Caki2 (cell line): ENCODE measurements at regions not wholly inside any gene's neighbourhood (a gene's known extent, or its start where the extent isn't known, plus 50 kb on each side); places are given as distances from the start of the nearest gene placed in this dataset.
"Not testable (repeated sequence)": the region's sequence is repeated elsewhere in the genome, so short reads cannot be mapped to it uniquely, and the experiment has no call there.

Experiments used
- DNase-seq: peaks from one replicate; pipeline ENCODE4 v3.0.0-alpha.2; 2015; ENCODE audit warnings: low read depth
- in situ Hi-C: cut with HindIII; loops from 2 replicates; pipeline ENCODE4 v1.10.0; 2016; ENCODE audit warnings: low sequenced_read_pairs, low pct_unique_long_range_greater_than_20kb, mixed read lengths

DNA sequence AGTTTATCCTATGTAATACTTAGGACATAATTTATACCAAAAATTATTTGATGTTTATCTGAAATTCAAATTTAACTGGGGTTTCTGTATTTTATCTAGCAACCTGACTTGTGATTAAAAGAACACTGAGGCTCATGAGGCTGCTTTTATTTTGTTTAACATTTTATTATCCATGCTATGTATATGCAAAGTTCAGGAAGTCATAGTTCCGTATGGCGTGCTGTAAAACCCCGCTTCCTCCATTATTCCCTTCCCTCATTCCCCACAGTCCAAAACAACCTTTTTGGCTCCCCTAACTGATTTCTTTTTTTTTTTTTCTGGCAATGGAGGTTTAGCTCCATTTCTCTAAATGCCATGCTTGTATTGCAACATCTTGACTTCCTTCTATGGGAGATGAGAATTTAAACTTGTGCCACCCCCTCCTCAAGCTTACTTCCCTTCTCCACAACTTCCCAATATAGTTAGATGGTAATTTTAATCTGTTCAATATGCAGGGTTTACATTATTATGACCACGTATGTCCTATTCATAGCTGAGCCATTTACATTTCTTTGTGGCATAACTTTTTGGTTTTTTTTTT, 138.0 kb upstream of the DNAH14 start:
- DNase-seq, result no peak
- in situ Hi-C loops, result no loop called here

DNA sequence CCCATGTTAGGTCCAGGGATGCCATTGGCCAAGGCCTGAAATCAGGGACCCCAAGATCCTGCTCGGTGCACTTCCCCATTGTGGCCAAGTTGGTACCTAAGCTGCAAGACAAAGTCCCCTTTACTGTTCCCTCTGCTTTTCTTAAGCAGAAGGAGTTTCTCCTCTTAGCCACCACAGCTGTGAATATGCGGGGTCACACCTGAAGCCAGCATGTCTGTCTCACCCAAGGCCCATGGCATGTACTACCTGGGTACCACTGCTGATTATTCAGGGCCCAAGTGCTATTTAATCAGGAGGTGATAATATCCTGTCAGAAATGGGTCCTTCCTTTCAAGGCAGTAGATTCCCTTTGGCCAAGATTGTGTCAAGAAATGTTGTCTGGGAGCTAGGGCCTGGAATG, 133.9 kb upstream of the DNAH14 start:
- DNase-seq, result no peak
- in situ Hi-C loops, result no loop called here

DNA sequence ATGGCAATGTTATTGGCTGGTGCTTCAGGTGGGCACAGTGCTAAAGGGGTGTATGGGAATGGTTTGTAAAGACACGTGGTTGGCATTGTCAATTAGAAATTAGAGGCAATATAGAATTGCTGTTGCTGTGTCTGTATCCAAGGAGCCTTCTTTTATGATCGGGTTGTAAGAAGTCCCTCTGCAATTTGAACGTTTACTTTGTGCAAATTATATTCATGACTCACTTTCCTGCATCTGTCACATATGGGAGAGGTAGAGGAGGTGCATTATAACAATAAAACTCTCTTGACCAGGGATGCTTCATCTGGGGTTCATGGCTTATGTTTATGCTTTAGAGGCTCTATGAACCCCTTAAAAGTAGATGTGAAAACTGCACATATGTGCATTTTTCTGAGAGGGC, 130.4 kb upstream of the DNAH14 start:
- in situ Hi-C loops, result no loop called here
- DNase-seq, result no peak

DNA sequence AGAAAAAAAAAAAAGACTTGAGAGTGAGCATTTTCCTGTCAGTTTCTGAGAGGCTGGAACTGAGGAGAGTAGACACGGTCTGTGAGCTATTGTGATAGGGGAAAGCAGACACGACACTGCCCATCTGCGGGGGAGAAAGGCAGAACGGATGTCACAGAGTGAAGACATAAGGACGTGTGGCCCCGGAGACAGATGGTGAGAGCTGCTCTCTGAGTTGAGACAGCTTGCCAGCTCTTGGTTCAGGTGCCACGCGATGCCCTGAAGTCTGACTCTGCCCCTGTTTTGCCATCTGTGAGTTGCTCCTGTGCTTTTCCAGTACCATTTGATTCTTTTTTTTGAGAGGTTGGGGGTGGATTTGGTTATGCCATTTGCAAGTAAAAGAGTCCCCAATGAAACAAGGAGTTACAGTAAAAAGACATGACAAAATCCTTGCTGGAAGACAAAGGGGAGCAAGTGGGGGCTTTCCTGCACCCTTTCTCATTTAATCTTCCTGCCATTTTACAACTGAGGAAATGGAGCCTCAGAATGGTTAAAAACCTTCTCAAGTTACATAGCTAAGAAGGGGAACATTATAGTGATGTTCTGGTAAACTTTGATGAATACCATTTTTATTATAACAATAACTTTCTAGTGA, 128.9 kb upstream of the DNAH14 start:
- in situ Hi-C loops, result no loop called here
- DNase-seq, result no peak

DNA sequence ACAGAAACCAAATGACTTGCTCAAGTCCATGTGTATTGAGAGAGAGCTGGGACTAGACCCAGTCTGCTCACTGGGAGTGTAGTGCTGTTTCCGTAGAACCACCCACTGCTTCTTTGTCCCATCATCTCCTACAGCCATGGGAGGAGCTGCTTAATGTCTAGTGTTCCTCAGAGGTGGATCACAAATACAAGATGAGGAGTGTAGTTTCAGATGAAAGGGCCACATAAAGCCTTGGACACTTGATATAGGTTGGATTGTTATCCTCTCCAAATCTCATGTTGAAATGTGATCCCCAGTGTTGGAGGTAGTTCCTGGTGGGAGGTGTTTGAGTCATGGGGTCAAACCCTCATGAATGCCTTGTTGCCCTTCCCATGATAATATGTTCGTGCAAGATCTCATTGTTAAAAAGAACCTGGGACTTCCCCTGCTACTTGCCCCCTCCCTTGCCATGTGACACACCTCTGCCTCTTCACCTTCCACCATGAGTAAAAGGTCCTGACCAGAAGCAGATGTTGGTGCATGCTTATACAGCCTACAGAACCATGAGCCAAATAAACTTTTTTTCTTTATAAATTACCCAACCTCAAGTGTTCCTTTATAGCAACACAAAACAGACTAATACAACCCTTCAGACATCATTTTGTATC, 127.5 kb upstream of the DNAH14 start:
- in situ Hi-C loops, result no loop called here
- no peak for DNase-seq

DNA sequence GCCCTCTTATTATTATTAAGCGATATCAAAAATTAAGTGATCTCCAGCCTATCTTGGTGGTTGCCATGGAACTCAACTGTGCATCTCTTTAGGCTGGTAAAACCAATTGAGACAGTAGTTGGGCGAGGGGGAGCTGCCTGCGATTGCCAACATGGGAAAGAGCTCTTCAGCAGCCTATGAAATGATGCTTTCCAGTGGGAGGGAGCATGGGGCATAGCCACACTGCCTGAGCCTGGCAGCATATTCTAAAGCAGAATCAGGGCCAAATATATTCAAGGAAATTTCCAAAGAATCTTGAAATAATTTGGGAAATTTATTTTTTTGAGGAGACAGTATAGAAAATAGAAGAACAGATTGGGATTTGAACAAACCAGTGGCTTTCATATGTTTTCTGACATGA, 126.9 kb upstream of the DNAH14 start:
- in situ Hi-C loops, result no loop called here
- DNase-seq, result no peak

DNA sequence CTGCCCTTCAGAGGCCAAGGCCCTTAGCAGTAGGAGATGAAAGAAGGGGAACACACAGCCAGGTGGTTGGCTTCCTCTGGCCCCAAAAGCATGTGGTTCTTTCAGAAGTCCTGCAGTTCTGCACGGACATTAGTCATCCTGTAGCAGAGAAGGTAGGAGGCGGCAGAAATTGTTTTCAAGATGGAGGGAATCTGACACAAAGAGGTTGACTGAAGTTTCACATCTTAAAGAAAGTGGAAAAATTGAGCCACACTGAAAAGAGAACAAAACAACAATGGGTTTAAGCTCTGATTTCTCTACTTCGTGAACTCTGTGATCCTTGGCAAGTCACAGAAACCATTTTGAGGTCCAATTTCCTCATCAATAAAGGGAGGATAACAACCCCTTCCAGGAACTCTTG, 125.3 kb upstream of the DNAH14 start:
- no peak for DNase-seq
- in situ Hi-C loops, result no loop called here

DNA sequence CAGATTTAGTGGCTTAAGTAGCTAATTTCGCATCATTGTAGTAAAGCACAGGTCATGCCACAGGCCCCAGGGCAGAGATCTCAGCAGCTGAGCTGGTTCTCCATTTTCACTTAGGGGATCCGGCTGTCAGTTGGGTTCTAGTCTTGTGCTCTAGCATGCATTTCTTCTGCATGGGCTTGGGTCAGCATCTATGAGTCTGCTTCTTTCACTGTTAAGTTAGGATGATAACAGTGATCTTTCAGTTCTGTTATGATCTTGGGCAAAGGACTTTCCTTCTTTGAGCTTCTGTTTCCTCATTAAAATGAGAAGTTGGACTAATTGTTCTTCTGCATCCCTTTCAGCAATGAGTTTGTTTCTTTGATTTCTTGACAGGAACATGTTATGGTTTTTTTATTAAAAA, 123.6 kb upstream of the DNAH14 start:
- in situ Hi-C loops, result no loop called here
- no peak for DNase-seq

DNA sequence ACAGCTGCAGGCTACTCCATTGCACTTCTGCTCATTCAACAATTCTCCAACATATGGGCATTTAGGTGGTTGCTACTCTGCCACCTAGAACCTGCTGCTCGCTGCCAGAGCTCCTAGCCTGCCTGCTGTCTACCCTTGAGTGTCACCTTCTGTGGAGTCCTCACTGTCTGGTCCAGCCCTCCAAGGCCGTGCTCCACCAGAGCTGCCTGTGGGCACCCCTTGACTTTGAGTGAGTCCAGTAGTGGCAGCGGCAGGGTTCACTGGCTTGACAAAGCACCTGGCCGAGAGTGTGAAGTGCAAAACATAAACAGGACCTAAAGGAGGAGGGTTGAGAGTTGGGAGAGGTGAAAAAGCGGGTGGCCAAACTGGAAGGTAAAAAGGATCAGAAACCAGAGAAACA, 120.3 kb upstream of the DNAH14 start:
- in situ Hi-C loops, result no loop called here
- no peak for DNase-seq

DNA sequence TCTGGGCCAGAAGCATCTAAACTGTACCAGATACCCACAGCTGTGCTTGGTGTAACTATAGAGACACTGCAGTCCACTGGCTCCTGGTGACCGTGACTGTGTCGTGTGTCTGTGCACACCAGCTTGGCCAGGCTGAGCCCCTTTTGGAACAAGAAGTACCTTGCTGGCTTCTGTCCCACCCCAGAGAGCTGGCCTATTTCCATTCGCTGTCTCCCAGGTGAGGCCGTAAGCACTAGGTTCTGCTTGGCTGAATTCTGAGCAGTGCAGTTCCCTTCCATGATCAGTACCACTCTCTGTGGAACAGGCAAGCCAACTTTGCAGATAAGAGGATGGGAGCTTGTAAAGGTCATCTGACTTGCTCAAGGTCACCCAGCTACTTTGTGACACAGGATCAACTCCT, 119.9 kb upstream of the DNAH14 start:
- DNase-seq, result no peak
- in situ Hi-C loops, result no loop called here

DNA sequence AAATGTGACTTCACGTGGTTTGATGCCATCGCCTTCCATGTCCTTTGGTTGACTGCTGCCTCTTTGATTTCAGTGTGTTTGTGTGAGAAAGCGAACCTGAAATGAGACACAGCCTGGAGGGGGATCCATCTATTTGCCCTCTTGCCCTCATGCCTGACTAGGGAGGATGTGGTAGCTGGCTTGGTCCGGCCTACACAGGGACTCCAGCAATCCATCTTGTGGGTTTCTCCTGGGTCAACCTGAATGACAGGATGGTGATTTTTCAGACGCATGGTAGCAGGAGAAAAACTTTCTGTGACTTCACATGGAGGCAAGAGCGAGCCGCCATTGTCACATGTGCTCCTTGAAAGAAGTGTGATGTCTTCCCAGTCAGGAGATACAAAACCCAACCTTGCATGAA, 117.9 kb upstream of the DNAH14 start:
- in situ Hi-C loops, result no loop called here
- no peak for DNase-seq

DNA sequence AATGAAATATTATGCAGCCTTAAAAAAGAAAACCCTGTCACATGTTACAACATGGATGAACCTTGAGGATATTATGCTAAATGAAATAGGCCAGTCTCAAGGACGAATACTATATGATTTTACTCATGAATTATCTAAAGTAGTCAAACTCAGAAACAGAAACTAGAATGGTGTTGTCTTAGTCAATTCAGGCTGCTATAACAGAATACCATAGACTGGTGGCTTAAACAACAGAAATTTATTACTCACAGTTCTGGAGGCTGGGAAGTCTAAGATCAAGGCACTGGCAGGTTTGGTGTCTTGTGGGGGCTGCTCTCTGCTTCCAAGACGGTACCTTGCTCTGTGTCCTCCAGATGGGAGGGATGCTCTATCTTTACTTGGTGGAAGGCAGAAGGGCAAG, 113.8 kb upstream of the DNAH14 start:
- DNase-seq, result no peak
- in situ Hi-C loops, result no loop called here

DNA sequence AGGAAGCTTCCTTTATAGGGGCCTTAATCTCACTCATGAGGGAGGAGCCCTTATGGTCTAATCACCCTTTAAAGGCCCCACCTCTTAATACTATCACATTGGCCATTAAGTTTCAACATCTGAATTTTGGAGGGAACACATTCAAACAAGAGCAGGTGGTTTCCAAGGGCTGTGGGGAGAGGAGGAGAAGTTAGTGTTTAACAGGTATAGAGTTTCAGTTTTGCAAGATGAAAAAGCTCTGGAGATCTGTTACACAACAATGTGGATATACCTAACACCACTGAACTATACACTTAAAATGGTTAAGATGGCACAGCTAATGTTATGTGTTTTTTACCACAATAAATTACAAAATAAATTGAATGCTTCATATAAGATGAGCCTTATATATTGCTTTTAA, 113.4 kb upstream of the DNAH14 start:
- DNase-seq, result no peak
- in situ Hi-C loops, result no loop called here

DNA sequence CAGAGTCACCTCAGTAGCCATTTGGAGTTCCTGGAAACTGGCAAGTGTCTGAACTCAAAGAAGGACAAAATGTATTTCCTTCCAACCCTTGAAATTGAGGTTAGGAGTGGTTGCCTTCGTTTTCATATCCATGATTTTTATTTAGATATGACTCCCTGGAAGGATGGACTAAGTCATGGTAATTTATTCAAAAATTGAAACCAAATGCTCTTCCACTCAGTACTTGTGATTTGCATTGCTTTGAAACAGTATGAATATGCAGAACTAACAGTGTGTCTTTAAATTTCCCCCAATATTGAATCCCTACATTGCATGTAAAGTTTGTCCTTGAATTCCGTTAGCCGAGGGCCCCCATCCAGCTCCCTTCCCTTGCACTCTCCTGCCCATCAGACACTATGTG, 112.1 kb upstream of the DNAH14 start:
- DNase-seq, result no peak
- in situ Hi-C loops, result no loop called here

DNA sequence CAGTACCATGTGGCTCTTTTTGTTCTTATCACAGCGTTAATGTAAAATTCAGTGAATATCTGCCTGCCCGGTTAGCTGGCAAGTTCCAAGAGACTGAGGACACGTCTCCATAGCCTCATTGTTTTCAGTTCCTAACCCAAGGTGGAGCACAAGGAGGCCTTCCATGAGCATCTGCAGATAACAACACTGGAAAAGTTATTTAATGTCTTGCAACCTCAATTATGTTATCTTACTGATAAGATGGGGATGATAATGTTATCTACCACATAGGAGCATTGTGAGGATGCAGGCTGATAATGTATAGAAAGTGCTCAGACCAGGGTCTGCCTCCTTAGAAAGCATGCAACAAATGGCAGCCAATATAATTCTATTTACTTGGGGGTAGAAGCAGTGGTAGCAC, 109.6 kb upstream of the DNAH14 start:
- in situ Hi-C loops, result no loop called here
- no peak for DNase-seq

DNA sequence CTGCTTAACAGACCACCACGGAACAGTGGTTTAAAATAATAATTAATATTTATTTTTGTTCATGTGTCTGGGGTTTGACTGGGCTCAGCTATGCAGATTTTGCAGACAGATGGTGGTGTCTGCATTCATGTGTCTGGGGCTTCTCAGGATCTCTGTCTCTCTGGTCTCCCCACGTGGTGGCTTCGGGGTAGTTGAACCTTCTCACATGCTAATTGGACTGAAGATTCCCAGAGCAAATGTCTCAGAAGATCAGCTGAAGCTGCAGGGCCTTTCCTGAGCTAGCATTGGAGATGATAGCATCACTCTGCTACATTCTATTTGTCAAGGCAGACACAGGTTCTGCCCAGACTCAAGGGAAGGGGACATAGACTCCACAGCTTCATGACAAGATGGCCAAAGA, 109.1 kb upstream of the DNAH14 start:
- DNase-seq, result no peak
- in situ Hi-C loops, result no loop called here

DNA sequence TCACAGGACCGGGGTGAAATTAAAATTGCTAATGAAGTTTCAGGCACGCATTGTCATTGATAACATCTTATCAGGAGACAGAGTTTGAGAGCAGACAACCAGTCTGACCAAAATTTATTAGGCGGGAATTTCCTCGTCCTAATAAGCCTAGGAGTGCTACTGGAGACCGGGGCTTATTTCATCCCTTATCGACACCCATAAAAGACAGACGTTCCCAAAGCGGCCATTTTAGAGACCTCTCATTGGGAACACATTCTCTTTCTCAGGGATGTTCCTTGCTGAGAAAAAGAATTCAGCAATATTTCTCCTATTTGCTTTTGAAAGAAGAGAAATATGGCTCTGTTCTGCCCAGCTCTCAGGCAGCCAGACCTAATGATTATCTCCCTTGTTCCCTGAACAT, 107.7 kb upstream of the DNAH14 start:
- in situ Hi-C loops, result not testable (repeated sequence)

DNA sequence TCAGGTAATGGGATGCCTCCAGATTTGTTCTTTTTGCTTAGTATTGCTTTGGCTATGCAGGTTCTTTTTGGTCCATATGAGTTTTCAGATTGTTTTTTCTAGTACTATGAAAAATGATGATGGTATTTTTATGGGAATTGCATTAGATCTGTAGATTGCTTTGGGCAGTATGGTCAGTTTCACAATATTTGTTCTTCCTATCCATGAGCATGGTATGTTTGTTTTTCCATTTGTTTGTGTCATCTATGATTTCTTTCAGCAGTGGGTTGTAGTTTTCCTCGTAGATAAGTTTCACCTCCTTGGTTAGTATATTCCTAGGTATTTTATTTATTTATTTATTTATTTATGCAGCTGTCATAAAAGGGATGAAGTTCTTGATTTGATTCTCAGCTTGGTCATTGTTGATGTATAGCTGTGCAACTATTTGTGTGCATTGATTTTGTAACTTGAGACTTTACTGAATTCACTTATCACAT, 103.9 kb upstream of the DNAH14 start:
- in situ Hi-C loops, result no loop called here
- no peak for DNase-seq

More for the DNA sequence above, 107.7 kb upstream of the DNAH14 start:
- not testable (repeated sequence) for DNase-seq

DNA sequence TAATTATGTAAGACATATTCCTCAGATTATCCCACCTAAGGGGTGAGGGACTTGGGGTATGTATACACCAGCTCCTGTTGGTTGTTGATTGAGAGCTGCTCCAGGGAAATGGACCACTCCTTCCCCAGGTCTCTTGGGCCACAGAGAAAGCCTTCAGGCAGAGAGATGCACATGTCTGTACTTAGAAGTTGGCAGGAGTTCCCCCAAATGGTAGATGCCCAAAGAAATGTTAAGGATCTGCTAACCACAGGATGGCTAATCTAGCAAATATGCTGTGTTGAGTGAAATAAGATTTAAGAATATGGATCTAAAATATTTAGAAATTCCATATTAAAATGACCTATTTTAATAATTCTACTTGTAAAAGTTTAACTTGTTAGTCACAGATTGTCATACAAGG, 100.8 kb upstream of the DNAH14 start:
- DNase-seq, result no peak
- in situ Hi-C loops, result no loop called here

DNA sequence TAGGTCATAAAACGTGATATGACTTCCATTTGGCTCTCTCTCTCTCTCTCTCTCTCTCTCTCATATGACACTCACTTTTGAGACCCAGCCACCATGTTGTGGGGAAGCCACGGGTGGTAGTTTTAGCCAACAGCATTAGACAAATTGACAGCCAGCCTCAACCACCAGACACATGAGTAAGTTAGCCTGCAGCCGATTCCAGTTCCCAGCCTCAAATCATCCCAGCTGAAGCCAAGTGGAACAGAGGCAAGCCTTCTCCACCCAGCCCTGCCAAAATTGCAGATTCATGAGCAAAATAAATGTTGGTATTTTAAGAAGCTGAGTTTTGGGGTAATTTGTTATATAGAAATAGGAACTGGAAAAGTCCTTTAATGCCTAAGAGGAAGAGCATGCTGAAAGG, 98.0 kb upstream of the DNAH14 start:
- DNase-seq, result no peak
- in situ Hi-C loops, result no loop called here
